ENCODE measurements at regions not wholly inside any gene's neighbourhood (a gene's known extent, or its start where the extent isn't known, plus 50 kb on each side); places are given as distances from the start of the nearest gene placed in this dataset.
A peak's percentile ranks its signal among the peaks of the same experiment; 100 is the strongest.

DNA sequence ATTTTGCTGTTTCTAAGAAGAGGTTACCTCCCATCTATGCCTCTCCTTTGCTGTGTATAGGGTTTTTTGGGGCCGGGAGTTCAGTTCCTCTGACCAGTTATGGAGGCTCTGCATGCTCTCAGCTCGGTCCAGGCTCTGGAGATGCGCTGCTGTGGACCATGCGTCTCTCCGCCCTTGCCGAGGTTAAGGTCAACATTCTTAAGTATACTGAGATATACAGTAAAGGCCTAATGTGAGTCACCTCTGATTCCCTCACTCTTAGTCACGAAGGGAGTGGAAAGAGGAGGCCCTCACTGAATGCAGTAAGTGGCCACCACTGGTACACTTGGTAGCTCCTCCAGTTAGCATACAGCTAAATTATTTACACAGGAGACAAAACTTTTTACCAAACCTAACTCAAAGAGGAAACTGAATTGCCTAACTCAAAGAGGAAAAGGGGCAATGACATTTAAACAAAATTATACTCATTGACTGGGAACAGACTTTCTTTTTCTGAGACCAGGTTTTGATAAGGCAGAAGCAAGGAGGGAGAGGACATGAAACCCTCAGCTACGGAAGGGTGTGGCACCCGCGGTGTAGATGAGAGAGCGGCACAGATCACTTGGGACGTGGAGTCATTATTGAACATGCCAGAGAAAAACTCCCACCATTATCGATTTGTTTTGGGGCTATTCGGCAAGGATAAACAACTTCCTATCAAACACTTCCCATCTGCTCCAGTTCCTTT, 98.7 kb downstream of the COPS8 start:
- in situ Hi-C loops (cut with MboI), result no loop called here
- FAIRE-seq (no peak), ATAC-seq (no peak), DNase-seq (ENCODE audit: extremely low read depth in 1 of 4, low spot score in 3 of 4) (no peak)
- no peak overlapping the region for H3K4me2 ChIP-seq (ENCODE audit: insufficient read depth, low read length)
- H3K4me1 ChIP-seq (replicated peaks in 1 of 2; ENCODE audit: control insufficient read depth in 2 of 2, insufficient read depth in 2 of 2, low read length in 2 of 2), result no peaks in the 10 kb centered on the region
- TF ChIP-seq MAFK (IDR thresholded peaks at IDR 0.05; ENCODE audit: low read length) (no peak), ZKSCAN8 (CRISPR knock-in tag; IDR thresholded peaks at IDR 0.05) (peak; percentile 82; the same call in 1 of the 2 replicates)
- POLR2A ChIA-PET, result interaction anchor here (0.6 kb wide), 1 partner anchor 641 kb away, joined by 3 read pairs; no protein-coding TSS in a partner anchor
- BruUV-seq (replicated peaks), result no TSS peak
- no peaks in the 10 kb centered on the region for H4K20me1 ChIP-seq (replicated peaks; ENCODE audit: control insufficient read depth, insufficient read depth, low read length)
- no peak overlapping the region for H2AFZ ChIP-seq (ENCODE audit: low read depth, low read length)
- H3K9me1 ChIP-seq (ENCODE audit: control insufficient read depth, insufficient read depth, low read length), result no peaks in the 10 kb centered on the region
- H3K4me3 ChIP-seq, result no peak overlapping the region
- intact Hi-C loops (cut with micrococcal nuclease), result no loop called here
- no peak overlapping the region for H3K9ac ChIP-seq (ENCODE audit: insufficient read depth in 1 of 2, low read depth in 2 of 2, low read length in 2 of 2)
- H3K79me2 ChIP-seq (ENCODE audit: control insufficient read depth, insufficient read depth, low read length), result no peaks in the 10 kb centered on the region
- WGBS (ENCODE audit: insufficient coverage, low coverage, missing lambda C conversion rate), result 0% methylated on average over 11 of the region's 14 CpGs
- H3K9me3 ChIP-seq (replicated peaks; ENCODE audit: control insufficient read depth, insufficient read depth, low read depth, low read length), result no peaks in the 10 kb centered on the region
- peaks cover 2 to 31% of the 10 kb centered on the region in 2 experiments; a peak in 3 of 5 replicates for H3K27me3 ChIP-seq (ENCODE audit: control insufficient read depth in 2 of 2, insufficient read depth in 2 of 2, low read length in 2 of 2)
- no peak overlapping the region for H3K27ac ChIP-seq (ENCODE audit: extremely low read depth, low read depth, low read length)
- no peaks in the 10 kb centered on the region for H3K36me3 ChIP-seq (ENCODE audit: control insufficient read depth, insufficient read depth, low read length)
- CTCF ChIA-PET (ENCODE audit: low intra/inter-chr PET ratio), result no interaction called here

GRCh38 chr2:237184919-237185552, 99.3 kb downstream of the COPS8 start:
- Histone ChIP-seq H3K9me1 (ENCODE audit: control insufficient read depth, insufficient read depth, low read length) (no peaks in the 10 kb centered on the region), H2AFZ (ENCODE audit: low read depth, low read length) (no peak overlapping the region), H3K4me2 (ENCODE audit: insufficient read depth, low read length) (no peak overlapping the region), H3K79me2 (ENCODE audit: control insufficient read depth, insufficient read depth, low read length) (no peaks in the 10 kb centered on the region), H3K4me1 (replicated peaks in 1 of 2; ENCODE audit: control insufficient read depth in 2 of 2, insufficient read depth in 2 of 2, low read length in 2 of 2) (no peaks in the 10 kb centered on the region), H4K20me1 (replicated peaks; ENCODE audit: control insufficient read depth, insufficient read depth, low read length) (no peaks in the 10 kb centered on the region), H3K27ac (ENCODE audit: extremely low read depth, low read depth, low read length) (no peak overlapping the region), H3K9me3 (replicated peaks; ENCODE audit: control insufficient read depth, insufficient read depth, low read depth, low read length) (no peaks in the 10 kb centered on the region), H3K27me3 (ENCODE audit: control insufficient read depth in 2 of 2, insufficient read depth in 2 of 2, low read length in 2 of 2) (peaks cover 2 to 26% of the 10 kb centered on the region in 2 experiments; a peak in 3 of 5 replicates), H3K4me3 (no peak overlapping the region), H3K36me3 (ENCODE audit: control insufficient read depth, insufficient read depth, low read length) (no peaks in the 10 kb centered on the region), H3K9ac (ENCODE audit: insufficient read depth in 1 of 2, low read depth in 2 of 2, low read length in 2 of 2) (no peak overlapping the region)
- no TSS peak for BruUV-seq (replicated peaks)
- ChIA-PET CTCF (ENCODE audit: low intra/inter-chr PET ratio) (no interaction called here), POLR2A (interaction anchor here (0.6 kb wide), 1 partner anchor 642 kb away, joined by 3 read pairs; no protein-coding TSS in a partner anchor)
- ATAC-seq (no peak), DNase-seq (ENCODE audit: extremely low read depth in 1 of 4, low spot score in 3 of 4) (no peak), FAIRE-seq (no peak)
- intact Hi-C loops (cut with micrococcal nuclease), result no loop called here
- in situ Hi-C loops (cut with MboI), result no loop called here
- 0% methylated on average over 9 of the region's 9 CpGs for WGBS (ENCODE audit: insufficient coverage, low coverage, missing lambda C conversion rate)
- TF ChIP-seq NCOA1 (IDR thresholded peaks at IDR 0.05; ENCODE audit: low read depth) (no peak), MEF2D (tag; conservative IDR thresholded peaks at IDR 0.05; ENCODE audit: low read depth) (no peak), NR2C2 (CRISPR knock-in tag; IDR thresholded peaks at IDR 0.05) (no peak), NR2C2 (tag; IDR thresholded peaks at IDR 0.05) (no peak), EZH2 (IDR thresholded peaks at IDR 0.05; ENCODE audit: borderline replicate concordance, low read depth, low read length) (no peak), ESRRA (IDR thresholded peaks at IDR 0.05; ENCODE audit: borderline replicate concordance, low read depth) (no peak), UBTF (IDR thresholded peaks at IDR 0.05; ENCODE audit: borderline replicate concordance in 1 of 2, low read depth in 2 of 2, low read length in 2 of 2) (no peak), RFX7 (CRISPR knock-in tag; IDR thresholded peaks at IDR 0.05) (no peak), DPF2 (IDR thresholded peaks at IDR 0.05) (no peak), IRF2 (CRISPR knock-in tag; IDR thresholded peaks at IDR 0.05) (no peak), SREBF2 (CRISPR knock-in tag; IDR thresholded peaks at IDR 0.05) (no peak)
